GM19468 (cell line): ENCODE measurements at regions not wholly inside any gene's neighbourhood (a gene's known extent, or its start where the extent isn't known, plus 50 kb on each side); places are given as distances from the start of the nearest gene placed in this dataset.

ENCODE experiments used
- ATAC-seq: cut with Tn5 transposase; IDR thresholded peaks from one replicate; pipeline ENCODE4 v1.9.1; 2021; ENCODE audit warnings: mild to moderate bottlenecking, moderate library complexity, moderate number of reproducible peaks; ENCODE audit not compliant: unreplicated experiment; ENCODE audit errors: extremely low read depth

DNA sequence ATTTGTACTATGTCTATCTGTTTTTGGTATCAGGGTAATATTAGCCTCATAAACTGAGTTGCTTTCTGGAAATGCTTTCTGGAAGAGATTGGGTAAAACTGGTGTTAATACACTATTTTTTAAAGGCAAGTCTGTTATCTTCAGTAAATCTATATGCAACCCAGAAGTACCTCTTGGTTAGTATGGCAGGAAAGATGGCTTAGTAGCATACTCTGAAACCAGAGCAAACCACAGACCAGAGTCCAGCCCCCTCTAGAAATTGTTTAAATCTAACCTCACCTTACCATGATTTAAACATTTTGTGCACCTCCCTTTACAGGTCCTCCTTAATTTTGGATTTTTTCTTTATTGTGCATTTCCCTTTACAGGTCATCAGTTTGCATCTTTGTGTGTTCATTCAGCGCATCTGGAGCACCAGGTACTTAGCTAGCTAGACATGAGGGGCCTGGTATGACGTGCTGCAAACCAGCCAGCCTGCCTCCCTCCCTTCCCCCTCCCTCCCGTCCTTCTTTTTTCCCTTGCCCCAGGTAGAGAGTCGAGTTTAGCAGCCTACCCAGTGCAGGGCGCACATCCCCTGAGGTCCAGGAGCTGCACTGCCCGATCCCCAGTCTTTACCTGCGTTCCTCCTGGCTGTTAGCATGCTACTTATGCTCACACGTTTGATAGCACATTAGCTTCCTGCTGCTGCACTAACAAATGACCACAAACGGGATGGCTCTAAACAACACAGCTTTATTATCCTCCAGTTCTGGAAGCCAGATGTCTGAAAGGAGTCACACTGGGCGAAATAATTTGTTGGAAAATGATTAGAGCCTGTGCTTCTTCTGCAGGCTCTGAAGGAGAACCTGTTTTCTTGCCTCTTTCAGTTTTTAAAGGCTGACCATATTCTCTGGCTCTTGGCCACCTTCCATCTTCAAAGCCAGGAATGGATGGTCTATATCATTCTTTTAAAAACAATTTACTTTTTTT lies 299.9 kb upstream of the HABP2 start:
- ATAC-seq = no peak

DNA sequence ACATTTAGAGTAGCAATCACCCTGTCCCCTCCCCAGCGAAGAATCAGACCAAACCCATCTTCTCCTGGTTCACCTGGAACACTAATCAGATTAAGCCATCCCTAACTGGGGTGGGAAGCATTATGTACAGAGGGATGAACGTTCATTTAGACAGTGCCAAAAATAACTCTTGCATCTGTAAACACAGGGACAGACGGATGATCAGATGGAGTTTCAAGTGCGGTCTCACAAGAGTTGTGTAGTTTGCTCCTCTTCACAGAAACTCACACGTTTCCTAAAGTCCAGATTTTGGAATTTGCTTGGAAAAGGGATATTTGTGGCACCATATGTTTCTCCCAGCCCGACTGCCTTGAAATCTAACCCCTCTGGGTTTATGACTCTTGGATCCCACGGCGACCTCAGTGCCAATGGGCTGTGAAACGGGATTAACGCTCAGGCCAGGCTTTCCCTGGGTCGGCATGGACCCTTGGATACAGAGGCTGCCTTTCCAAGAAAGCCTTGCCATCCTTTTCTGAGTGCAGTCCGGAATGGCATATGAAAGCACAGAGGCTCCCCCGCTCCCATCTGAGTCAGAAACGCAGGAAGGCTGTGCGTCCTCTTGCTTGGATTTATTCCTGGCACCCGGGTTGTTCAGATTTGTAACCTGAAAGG lies 293.2 kb upstream of the HABP2 start:
- ATAC-seq = no peak

DNA sequence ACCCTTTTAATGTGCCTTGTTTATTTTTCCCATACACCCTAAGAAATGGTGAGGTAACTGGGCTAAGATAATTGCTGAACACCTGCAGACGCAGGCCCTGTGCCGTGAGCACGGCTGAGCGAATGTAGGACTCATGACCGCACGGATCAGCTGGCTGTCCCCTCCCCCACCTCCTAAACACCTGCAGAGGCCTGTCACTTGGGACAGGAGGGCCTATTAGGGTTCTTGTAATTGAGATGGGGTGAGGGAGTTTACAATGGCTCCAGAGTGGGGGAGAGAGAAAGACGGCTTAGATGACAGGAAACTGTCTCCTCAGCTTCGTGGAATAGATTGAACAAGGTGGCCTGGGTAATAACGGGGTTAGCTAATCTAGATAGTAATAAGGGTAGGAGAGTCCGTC lies 291.7 kb upstream of the HABP2 start:
- no peak for ATAC-seq

DNA sequence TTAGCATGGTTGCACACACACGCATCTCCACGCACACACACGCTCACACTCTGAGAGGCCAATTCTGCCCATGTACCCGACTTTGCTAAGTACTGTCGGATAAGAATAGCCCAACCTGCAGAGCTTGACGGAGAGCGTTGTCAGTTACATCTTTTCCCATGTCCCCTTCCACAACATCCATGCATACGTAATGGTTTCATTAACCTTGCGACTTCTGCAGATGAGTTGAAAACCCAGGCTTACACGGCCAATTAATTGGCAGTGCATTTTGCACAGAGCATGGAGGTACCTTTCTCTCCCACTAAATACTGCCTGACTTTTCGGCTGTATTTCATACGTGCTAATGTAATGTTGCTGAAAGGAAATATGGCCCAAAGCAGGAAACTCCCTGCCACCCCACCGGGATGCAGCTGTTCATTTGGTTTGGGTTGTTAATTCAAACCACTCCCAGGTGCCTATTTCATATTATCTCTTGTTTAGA lies 291.2 kb upstream of the HABP2 start:
- no peak for ATAC-seq

- no peak for ATAC-seq
Observed at GRCh38 chr10:113263056-113263455, 289.8 kb upstream of the HABP2 start.

DNA sequence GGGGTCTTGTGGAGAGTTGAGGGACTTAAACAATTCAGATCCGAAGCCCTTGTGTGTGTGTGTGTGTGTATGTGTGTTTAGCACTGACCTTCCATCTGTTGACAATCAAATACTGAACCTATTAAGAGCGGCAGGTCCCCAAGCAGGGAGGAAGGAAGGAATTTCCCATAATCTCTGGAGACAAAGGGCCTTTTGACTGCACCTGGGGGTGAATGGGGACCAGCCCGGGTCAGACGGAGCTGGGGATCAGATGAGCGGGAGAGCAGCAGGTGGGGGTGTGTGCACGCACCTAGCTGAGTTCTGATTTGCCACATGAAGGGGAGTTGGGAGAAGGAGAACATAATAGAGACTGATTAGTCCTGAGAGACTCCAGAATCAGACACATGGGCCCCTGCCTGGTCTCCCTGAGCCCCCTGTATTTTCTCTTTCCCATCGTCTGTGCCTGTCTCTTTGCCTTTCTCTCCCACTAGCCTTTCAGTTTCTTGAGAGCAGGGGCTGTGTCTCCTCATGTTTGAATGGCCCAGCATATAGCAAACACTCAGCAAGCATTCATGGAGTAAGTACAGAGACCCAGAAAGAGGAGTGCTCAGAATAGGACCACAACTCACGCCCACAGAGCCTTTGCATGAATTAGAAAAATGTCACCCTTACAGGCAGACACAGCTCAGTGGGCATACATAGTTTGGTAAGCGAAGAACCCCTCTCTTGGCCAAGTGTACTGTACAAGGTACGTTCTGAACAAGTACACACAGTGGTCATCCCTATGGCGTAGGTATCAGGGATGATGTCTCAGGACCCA lies 288.3 kb upstream of the HABP2 start:
- no peak for ATAC-seq

- no peak for ATAC-seq
Observed at GRCh38 chr10:113266147-113266546, 286.7 kb upstream of the HABP2 start.

DNA sequence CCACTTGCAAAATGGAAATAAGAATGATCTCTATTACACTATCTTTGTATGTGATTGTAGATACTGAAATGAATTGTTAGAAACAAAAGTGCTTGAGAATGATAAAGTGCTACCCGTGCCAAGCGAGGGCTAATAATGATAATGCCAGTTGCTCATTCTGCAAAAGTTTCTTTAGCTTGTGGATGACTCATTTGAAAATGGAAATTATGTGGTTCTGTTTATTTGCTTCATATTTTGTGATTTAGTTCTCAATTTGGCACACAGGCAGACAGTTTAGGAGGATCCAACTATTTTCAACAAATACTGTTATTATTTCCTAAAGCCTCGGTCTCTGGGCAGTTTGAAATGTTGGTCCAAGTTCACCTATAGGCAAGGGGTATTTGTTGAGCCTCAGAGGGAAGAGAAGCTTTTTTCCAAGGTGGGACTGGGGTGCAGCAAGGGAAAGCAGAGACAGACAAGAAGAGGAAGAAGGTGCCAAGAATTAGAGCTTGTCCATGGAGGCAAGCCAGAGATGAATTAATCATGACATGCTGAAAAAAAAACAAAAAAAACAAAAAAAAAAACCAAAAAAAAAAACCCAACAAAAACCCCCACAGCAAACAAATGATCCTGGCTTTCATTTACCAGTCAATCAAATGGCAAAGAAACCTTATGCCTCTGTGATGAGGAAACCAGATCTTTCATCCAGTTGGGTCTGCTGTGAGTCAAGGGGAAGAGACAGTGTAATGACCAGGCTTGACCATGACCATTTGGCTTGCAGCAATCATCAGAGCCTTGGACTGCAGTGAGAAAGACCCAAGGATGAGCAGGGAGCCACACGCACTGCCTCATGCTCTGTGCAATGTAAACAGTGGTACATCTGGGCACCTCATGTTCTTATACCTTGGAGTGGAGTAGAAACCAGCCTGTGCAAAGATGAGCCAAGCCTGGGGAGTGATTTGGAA lies 285.0 kb upstream of the HABP2 start:
- ATAC-seq = no peak

DNA sequence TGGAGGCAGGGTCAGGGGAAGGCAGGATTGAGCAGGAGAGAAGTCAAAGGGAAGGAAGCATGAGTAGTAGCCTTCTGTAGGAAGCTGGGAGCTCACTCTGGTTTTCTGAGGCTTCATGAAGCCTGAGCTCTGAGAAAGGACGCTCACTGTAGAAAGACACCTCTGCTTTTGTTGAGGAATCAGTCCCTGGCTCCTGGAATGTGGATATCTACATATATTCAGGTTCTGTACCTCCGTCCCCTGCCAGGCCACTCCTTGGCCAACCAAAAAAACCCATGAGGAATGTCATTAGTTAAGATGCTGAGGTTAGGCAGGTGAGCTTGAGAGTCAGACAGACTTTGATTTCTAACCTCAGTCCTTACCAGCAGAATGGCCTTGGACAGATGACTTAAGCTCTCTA lies 283.5 kb upstream of the HABP2 start:
- ATAC-seq = no peak

DNA sequence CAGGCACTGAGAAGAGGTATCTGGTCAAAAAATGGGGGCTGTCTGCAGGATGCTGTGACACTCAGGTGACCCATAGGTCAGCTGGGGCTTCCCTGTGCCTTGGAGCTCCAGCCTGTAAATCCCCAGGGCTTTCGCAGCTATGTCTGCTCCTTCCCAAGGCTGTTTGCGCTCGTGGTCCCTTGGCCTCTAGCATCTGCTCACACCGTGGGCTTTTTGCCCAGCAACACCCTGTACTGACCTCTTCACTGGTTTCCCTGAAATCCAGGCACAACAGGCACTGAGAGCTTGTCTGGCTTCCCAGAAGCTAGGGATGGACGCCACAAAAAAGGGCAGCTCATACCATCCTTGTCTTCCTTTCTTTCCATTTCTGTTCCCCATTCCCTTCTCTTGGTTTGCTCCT lies 280.3 kb upstream of the HABP2 start:
- no peak for ATAC-seq

GRCh38 chr10:113273181-113274163 lies 279.4 kb upstream of the HABP2 start:
- no peak for ATAC-seq

DNA sequence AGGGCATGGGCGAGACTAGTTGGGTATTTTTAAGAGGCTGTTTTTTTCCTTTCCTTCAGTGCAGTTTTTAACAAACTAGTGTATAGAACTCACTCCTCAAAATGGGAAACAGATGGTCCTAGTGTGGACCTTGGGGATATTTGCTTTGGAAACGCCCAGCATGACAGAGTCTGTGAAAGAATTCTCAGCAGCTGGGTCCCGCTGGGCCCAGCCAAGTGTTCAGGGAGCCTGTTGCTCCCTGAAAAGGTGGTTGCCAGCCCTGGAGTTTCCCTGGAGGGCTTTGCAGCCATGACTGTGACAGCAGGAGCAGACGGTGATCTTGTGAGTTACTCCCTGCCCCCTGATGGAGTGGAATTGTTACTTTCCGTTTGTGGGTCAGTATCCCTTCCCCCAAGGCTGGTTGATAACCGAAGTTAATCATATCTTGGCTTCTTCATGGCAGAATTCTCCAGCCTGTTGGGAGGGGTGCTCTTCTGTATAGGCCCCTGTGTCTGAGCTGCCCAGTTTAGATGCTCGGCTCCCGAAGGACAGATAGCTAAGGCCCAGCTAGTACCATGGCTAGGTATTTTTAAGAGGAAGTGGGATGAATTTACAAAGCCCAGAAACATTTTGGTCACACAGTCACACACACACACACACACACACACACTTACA lies 278.6 kb upstream of the HABP2 start:
- ATAC-seq = no peak

DNA sequence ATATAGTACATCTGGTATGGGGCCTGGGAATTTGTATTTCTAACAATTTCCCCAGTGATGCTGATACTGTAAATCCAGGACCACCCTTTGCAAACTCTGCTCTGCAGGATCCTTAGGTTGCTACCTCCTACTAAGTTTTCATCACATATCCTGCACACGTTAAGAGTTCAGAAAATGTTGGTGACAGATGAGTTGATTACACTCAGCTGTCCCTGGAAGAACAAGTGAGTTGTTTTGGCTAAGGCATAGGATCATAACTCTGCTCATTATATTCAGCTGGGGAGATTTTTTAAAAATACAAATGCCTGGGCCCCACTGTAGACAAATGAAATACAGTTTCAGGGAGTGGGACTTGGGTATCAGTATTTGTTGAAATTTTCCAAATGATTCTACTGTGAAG lies 274.6 kb upstream of the HABP2 start:
- ATAC-seq = no peak

GRCh38 chr10:113278664-113279063 lies 274.2 kb upstream of the HABP2 start:
- no peak for ATAC-seq

- no peak for ATAC-seq
Observed at GRCh38 chr10:113279262-113279661, 273.6 kb upstream of the HABP2 start.

GRCh38 chr10:113282564-113282963 lies 270.3 kb upstream of the HABP2 start:
- no peak for ATAC-seq

DNA sequence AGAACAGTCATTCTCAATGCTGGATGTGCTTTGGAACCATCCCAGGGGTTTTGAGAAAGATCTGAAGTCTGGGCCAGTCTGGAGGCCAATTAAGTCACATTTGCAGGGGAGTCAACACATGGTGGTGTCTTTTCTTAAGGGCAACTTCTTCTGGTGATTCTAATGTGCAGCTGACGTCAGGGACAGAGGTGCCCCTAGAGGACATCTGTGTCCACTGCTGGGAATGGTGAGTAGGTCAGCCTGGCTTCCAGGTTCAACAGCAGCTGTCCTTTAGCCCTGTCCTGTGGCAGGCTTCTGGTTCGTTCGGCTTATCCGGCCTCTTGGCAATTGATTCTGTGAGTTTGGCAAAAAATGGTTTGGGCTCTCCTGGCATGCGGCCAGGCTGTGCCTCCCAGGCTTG lies 269.7 kb upstream of the HABP2 start:
- ATAC-seq = no peak

GRCh38 chr10:113284635-113285034 lies 268.2 kb upstream of the HABP2 start:
- no peak for ATAC-seq
